ENCODE measurements at regions not wholly inside any gene's neighbourhood (a gene's known extent, or its start where the extent isn't known, plus 50 kb on each side); places are given as distances from the start of the nearest gene placed in this dataset.
"Not testable (repeated sequence)": the region's sequence is repeated elsewhere in the genome, so short reads cannot be mapped to it uniquely, and the experiment has no call there.

- DNase-seq = no peak
Measured at GRCh38 chr10:2777666-2778355, 289.5 kb upstream of the PFKP start.

GRCh38 chr10:2772816-2773631, 294.3 kb upstream of the PFKP start:
- no peak for DNase-seq

GRCh38 chr10:2772135-2772534, 295.2 kb upstream of the PFKP start:
- no peak for DNase-seq

GRCh38 chr10:2767293-2767692, 300.1 kb upstream of the PFKP start:
- not testable (repeated sequence) for DNase-seq

- no peak for DNase-seq
Measured at GRCh38 chr10:2761971-2762370, 305.4 kb upstream of the PFKP start.

GRCh38 chr10:2761311-2761710, 306.0 kb upstream of the PFKP start:
- no peak for DNase-seq

GRCh38 chr10:2760736-2761135, 306.6 kb upstream of the PFKP start:
- DNase-seq = no peak

- no peak for DNase-seq
Measured at GRCh38 chr10:2759233-2759632, 308.1 kb upstream of the PFKP start.

GRCh38 chr10:2754943-2755342, 312.4 kb upstream of the PFKP start:
- DNase-seq = no peak

GRCh38 chr10:2748287-2748686, 319.1 kb upstream of the PFKP start:
- no peak for DNase-seq

GRCh38 chr10:2746638-2747037, 320.7 kb upstream of the PFKP start:
- no peak for DNase-seq

- DNase-seq = no peak
Measured at GRCh38 chr10:2745666-2746065, 321.7 kb upstream of the PFKP start.

GRCh38 chr10:2744547-2745200, 322.7 kb upstream of the PFKP start:
- no peak for DNase-seq

GRCh38 chr10:2734603-2735002, 332.7 kb upstream of the PFKP start:
- DNase-seq = no peak

GRCh38 chr10:2733278-2733963, 333.9 kb upstream of the PFKP start:
- no peak for DNase-seq

- no peak for DNase-seq
Measured at GRCh38 chr10:2731940-2732339, 335.4 kb upstream of the PFKP start.

- no peak for DNase-seq
Measured at GRCh38 chr10:2729197-2729596, 338.2 kb upstream of the PFKP start.

GRCh38 chr10:2728087-2728486, 339.3 kb upstream of the PFKP start:
- DNase-seq = no peak

GRCh38 chr10:2716596-2716995, 350.8 kb upstream of the PFKP start:
- DNase-seq = no peak

- no peak for DNase-seq
Measured at GRCh38 chr10:2714597-2714996, 352.8 kb upstream of the PFKP start.

- DNase-seq = no peak
Measured at GRCh38 chr10:2703953-2704352, 363.4 kb upstream of the PFKP start.

GRCh38 chr10:2701802-2702201, 365.5 kb upstream of the PFKP start:
- DNase-seq = no peak

- no peak for DNase-seq
Measured at GRCh38 chr10:2700626-2701305, 366.6 kb upstream of the PFKP start.

Data from CD4-positive, alpha-beta T cell treated with Interleukin-4 for 1 hour (primary cell).